CD14-positive monocyte (primary cell): ENCODE measurements at regions not wholly inside any gene's neighbourhood (a gene's known extent, or its start where the extent isn't known, plus 50 kb on each side); places are given as distances from the start of the nearest gene placed in this dataset.

Experiments
- DNase-seq, 3 donors: peaks; one replicate each; pipeline ENCODE4 v3.0.0-alpha.2; 2011 to 2022
- H2AFZ ChIP-seq: 2 replicates; pipeline ENCODE4 v1.6.0; 2012; ENCODE audit warnings: mild to moderate bottlenecking, low read depth, low read length, inconsistent platforms; ENCODE audit not compliant: insufficient read depth, poor library complexity, severe bottlenecking
- H3K27ac ChIP-seq, 2 donors: 1 replicate in 1 of 2; 2 replicates in 1 of 2; pipeline ENCODE4 v1.5.1; 2012 to 2013; ENCODE audit warnings: low read length in 2 of 2, control low read depth in 1 of 2, inconsistent platforms in 1 of 2, low read depth in 1 of 2, mild to moderate bottlenecking in 1 of 2
- H3K27me3 ChIP-seq, 2 donors: one replicate each; pipeline versions ENCODE4 v1.6.0 to v1.6.1; 2011 to 2013; ENCODE audit warnings: low read length in 2 of 2; ENCODE audit not compliant: control insufficient read depth in 2 of 2, insufficient read depth in 2 of 2
- H3K36me3 ChIP-seq, 2 donors: replicated peaks in 1 of 2; 1 replicate in 1 of 2; 2 replicates in 1 of 2; pipeline versions ENCODE4 v1.5.1 to v1.6.1; 2012 to 2013; ENCODE audit warnings: low read length in 2 of 2, control low read depth in 1 of 2, inconsistent platforms in 1 of 2, mild to moderate bottlenecking in 1 of 2; ENCODE audit not compliant: insufficient read depth in 2 of 2, control insufficient read depth in 1 of 2
- H3K4me1 ChIP-seq, 2 donors: 1 replicate in 1 of 2; 2 replicates in 1 of 2; pipeline versions ENCODE4 v1.5.1 to v1.6.1; 2012 to 2013; ENCODE audit warnings: low read length in 2 of 2, control low read depth in 1 of 2, inconsistent platforms in 1 of 2, mild to moderate bottlenecking in 1 of 2, moderate library complexity in 1 of 2; ENCODE audit not compliant: insufficient read depth in 2 of 2, control insufficient read depth in 1 of 2
- H3K4me2 ChIP-seq: replicated peaks from 2 replicates; pipeline ENCODE3; 2012; ENCODE audit warnings: low read length, moderate library complexity, mild to moderate bottlenecking; ENCODE audit not compliant: poor library complexity, severe bottlenecking; ENCODE audit errors: extremely low read depth
- H3K4me3 ChIP-seq, 3 experiments: fragments of 200-600 bp in 1 of 3; sonication (generic) in 1 of 3; replicated peaks in 1 of 3; 1 replicate in 2 of 3; 2 replicates in 1 of 3; pipeline ENCODE4 v1.5.1; 2011 to 2013; ENCODE audit warnings: low read length in 3 of 3, mild to moderate bottlenecking in 3 of 3, control low read depth in 2 of 3, low read depth in 2 of 3, inconsistent platforms in 1 of 3, moderate library complexity in 1 of 3
- H3K79me2 ChIP-seq: 2 replicates; pipeline ENCODE4 v1.6.0; 2012; ENCODE audit warnings: mild to moderate bottlenecking, control low read depth, inconsistent platforms, low read length, moderate library complexity; ENCODE audit not compliant: insufficient read depth
- H3K9ac ChIP-seq: 2 replicates; pipeline ENCODE4 v1.6.0; 2017; ENCODE audit warnings: low read length, mild to moderate bottlenecking; ENCODE audit not compliant: insufficient read depth, poor library complexity, severe bottlenecking
- H3K9me3 ChIP-seq, 2 donors: replicated peaks in 1 of 2; 1 replicate in 1 of 2; 2 replicates in 1 of 2; pipeline versions ENCODE4 v1.5.1 to v1.6.1; 2012 to 2013; ENCODE audit warnings: low read length in 2 of 2, control low read depth in 1 of 2; ENCODE audit not compliant: control insufficient read depth in 1 of 2, insufficient read depth in 1 of 2
- H4K20me1 ChIP-seq: 2 replicates; pipeline ENCODE4 v1.6.0; 2012; ENCODE audit warnings: mild to moderate bottlenecking, low read length, control low read depth, moderate library complexity; ENCODE audit not compliant: insufficient read depth
- H3K27ac Mint-ChIP-seq, 7 donors: one replicate each; pipeline ENCODE4 v1.8.0; 2020; ENCODE audit warnings: mild to moderate bottlenecking in 7 of 7, mixed read lengths in 7 of 7, moderate library complexity in 6 of 7, inconsistent platforms in 2 of 7
- H3K27me3 Mint-ChIP-seq, 3 donors: one replicate each; pipeline ENCODE4 v1.8.0; 2021 to 2022; ENCODE audit warnings: low read depth in 3 of 3, mild to moderate bottlenecking in 3 of 3, mixed read lengths in 3 of 3, moderate library complexity in 3 of 3, inconsistent platforms in 1 of 3
- H3K36me3 Mint-ChIP-seq, 2 donors: one replicate each; pipeline ENCODE4 v1.8.0; 2020; ENCODE audit warnings: mixed read lengths in 2 of 2, inconsistent platforms in 1 of 2, mild to moderate bottlenecking in 1 of 2
- H3K4me1 Mint-ChIP-seq: one replicate; pipeline ENCODE4 v1.8.0; 2020; ENCODE audit warnings: mild to moderate bottlenecking, mixed read lengths
- H3K4me3 Mint-ChIP-seq, 2 donors: one replicate each; pipeline ENCODE4 v1.8.0; 2020; ENCODE audit warnings: mild to moderate bottlenecking in 2 of 2, mixed read lengths in 2 of 2, moderate library complexity in 1 of 2
- H3K9me3 Mint-ChIP-seq, 7 donors: one replicate each; pipeline ENCODE4 v1.8.0; 2020 to 2022; ENCODE audit warnings: mixed read lengths in 7 of 7, mild to moderate bottlenecking in 6 of 7, moderate library complexity in 6 of 7, inconsistent platforms in 2 of 7
- WGBS: methylation state at CpG from one replicate; pipeline ENCODE4 v1.1.5; 2013; ENCODE audit warnings: missing lambda C conversion rate; ENCODE audit not compliant: insufficient coverage; 5-methylcytosine and 5-hydroxymethylcytosine counted together
- intact Hi-C, 2 donors: fragments of 100-400 bp; cut with micrococcal nuclease; formaldehyde crosslinking; loops; one replicate each; pipeline versions ENCODE4 v1.15.0 to v1.15.1; 2023
- TF ChIP-seq, protein P1 (sequence below): fragments of 200-600 bp; IDR thresholded peaks from one replicate; pipeline ENCODE4 v1.8.0; 2022; ENCODE audit warnings: antibody characterized with exemption, mild to moderate bottlenecking

DNA sequence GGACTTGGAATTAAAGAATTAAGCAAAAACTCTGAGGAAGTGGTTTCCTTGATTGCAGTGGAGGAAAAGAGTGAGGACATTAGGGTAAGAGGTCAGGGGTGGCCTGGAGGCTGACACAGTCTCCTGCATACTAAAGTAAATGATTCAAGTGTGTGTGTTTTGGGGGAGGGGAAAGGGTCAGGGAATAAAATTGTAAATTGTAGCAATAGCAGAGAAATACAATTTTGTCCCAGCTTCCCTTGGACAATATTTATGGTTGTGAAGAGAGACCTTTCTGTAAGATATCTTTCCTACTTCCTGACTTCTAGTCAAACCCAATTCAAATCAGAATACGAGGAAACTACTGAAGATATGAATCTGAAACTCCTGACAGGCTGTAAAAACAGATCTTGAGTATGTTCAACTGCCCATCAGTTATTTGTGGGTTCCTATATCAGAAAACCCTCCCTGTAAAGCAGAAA, 143.4 kb upstream of the HMGN3 start:
- intact Hi-C loops: no loop called here
- H4K20me1 ChIP-seq: no peaks in the 10 kb centered on the region
- no peak overlapping the region for H3K4me3 Mint-ChIP-seq

DNA sequence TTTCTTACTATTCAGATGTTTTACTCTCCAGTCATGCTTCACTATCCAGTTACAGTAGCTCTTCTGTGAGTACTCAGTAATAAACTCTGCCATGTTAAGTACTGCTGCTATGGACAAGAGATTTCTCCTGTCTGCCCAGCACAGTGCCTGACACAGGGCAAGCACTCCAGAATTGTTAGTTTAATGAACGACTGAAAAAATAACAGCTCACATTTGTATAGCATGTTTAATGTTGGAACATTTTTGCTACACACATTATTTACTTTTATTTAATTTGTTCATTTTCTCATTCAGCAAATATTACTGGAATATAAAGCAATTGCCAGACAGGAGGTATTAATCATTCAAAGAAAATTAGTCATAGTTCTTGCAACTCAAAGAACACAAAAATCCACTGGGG, 142.6 kb upstream of the HMGN3 start:
- no CpG with 5 or more reads among the region's 1 CpG for WGBS
- no peaks in the 10 kb centered on the region for H3K79me2 ChIP-seq
- H3K27ac Mint-ChIP-seq: no peak overlapping the region
- intact Hi-C loops: no loop called here
- no peak overlapping the region for H3K4me3 ChIP-seq
- no peaks in the 10 kb centered on the region for H3K27me3 ChIP-seq
- H3K36me3 Mint-ChIP-seq: no peaks in the 10 kb centered on the region
- no peak overlapping the region for H2AFZ ChIP-seq
- H3K4me1 ChIP-seq: no peaks in the 10 kb centered on the region
- H3K4me2 ChIP-seq: no peak overlapping the region
- H3K36me3 ChIP-seq: no peaks in the 10 kb centered on the region
- peaks cover 0 to 4% of the 10 kb centered on the region in 2 donors for H3K9me3 ChIP-seq
- no peaks in the 10 kb centered on the region for H3K4me1 Mint-ChIP-seq
- no peaks in the 10 kb centered on the region for H4K20me1 ChIP-seq
- TF ChIP-seq, protein P1, sequence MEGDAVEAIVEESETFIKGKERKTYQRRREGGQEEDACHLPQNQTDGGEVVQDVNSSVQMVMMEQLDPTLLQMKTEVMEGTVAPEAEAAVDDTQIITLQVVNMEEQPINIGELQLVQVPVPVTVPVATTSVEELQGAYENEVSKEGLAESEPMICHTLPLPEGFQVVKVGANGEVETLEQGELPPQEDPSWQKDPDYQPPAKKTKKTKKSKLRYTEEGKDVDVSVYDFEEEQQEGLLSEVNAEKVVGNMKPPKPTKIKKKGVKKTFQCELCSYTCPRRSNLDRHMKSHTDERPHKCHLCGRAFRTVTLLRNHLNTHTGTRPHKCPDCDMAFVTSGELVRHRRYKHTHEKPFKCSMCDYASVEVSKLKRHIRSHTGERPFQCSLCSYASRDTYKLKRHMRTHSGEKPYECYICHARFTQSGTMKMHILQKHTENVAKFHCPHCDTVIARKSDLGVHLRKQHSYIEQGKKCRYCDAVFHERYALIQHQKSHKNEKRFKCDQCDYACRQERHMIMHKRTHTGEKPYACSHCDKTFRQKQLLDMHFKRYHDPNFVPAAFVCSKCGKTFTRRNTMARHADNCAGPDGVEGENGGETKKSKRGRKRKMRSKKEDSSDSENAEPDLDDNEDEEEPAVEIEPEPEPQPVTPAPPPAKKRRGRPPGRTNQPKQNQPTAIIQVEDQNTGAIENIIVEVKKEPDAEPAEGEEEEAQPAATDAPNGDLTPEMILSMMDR: no peak
- H3K4me3 Mint-ChIP-seq: no peak overlapping the region
- H3K9ac ChIP-seq: no peak overlapping the region
- no peak overlapping the region for H3K27ac ChIP-seq
- H3K27me3 Mint-ChIP-seq: peaks cover 0 to 2% (median 1%) of the 10 kb centered on the region in 3 donors
- DNase-seq: no peak
- peaks cover 0 to 3% (median 2%) of the 10 kb centered on the region in 7 donors for H3K9me3 Mint-ChIP-seq

More for the DNA sequence above, 143.4 kb upstream of the HMGN3 start:
- Histone ChIP-seq H2AFZ (no peak overlapping the region), H3K4me3 (no peak overlapping the region), H3K36me3 (no peaks in the 10 kb centered on the region), H3K9me3 (peaks cover 0 to 4% of the 10 kb centered on the region in 2 donors), H3K27me3 (no peaks in the 10 kb centered on the region), H3K4me1 (no peaks in the 10 kb centered on the region), H3K79me2 (no peaks in the 10 kb centered on the region), H3K4me2 (no peak overlapping the region), H3K27ac (no peak overlapping the region), H3K9ac (no peak overlapping the region)
- Mint-ChIP-seq H3K9me3 (peaks cover 0 to 4% (median 3%) of the 10 kb centered on the region in 7 donors), H3K36me3 (no peaks in the 10 kb centered on the region), H3K27me3 (peaks cover 0 to 2% (median 2%) of the 10 kb centered on the region in 3 donors), H3K4me1 (no peaks in the 10 kb centered on the region), H3K27ac (no peak overlapping the region)
- DNase-seq: no peak
- TF ChIP-seq, protein P1: no peak
- WGBS: no CpG with 5 or more reads among the region's 1 CpG
